SJSA1 (cell line): ENCODE measurements at regions not wholly inside any gene's neighbourhood (a gene's known extent, or its start where the extent isn't known, plus 50 kb on each side); places are given as distances from the start of the nearest gene placed in this dataset.

Experiments
- DNase-seq, 2 experiments: peaks; one replicate each; pipeline ENCODE4 v3.0.0-alpha.2; 2015 to 2020; ENCODE audit warnings: low spot score in 2 of 2, low read depth in 1 of 2
- H3K27ac ChIP-seq: fragments of 250-450 bp; sonication (Bioruptor Pico); 2 replicates; pipeline ENCODE4 v1.5.1; 2020; ENCODE audit warnings: mild to moderate bottlenecking, moderate library complexity
- H3K27me3 ChIP-seq: fragments of 250-450 bp; sonication (Bioruptor Pico); replicated peaks from 2 replicates; pipeline ENCODE4 v1.5.1; 2020; ENCODE audit warnings: mild to moderate bottlenecking, moderate library complexity
- H3K36me3 ChIP-seq: fragments of 250-450 bp; sonication (Bioruptor Pico); 2 replicates; pipeline ENCODE4 v1.5.1; 2020; ENCODE audit warnings: mild to moderate bottlenecking
- H3K4me1 ChIP-seq: fragments of 250-450 bp; sonication (Bioruptor Pico); replicated peaks from 2 replicates; pipeline ENCODE4 v1.6.1; 2021; ENCODE audit warnings: mild to moderate bottlenecking
- H3K4me3 ChIP-seq: fragments of 250-450 bp; sonication (Bioruptor Pico); 2 replicates; pipeline ENCODE4 v1.5.1; 2020; ENCODE audit warnings: mild to moderate bottlenecking
- H3K9me3 ChIP-seq: fragments of 250-450 bp; sonication (Bioruptor Pico); replicated peaks from 2 replicates; pipeline ENCODE4 v1.5.1; 2020; ENCODE audit warnings: mild to moderate bottlenecking

DNA sequence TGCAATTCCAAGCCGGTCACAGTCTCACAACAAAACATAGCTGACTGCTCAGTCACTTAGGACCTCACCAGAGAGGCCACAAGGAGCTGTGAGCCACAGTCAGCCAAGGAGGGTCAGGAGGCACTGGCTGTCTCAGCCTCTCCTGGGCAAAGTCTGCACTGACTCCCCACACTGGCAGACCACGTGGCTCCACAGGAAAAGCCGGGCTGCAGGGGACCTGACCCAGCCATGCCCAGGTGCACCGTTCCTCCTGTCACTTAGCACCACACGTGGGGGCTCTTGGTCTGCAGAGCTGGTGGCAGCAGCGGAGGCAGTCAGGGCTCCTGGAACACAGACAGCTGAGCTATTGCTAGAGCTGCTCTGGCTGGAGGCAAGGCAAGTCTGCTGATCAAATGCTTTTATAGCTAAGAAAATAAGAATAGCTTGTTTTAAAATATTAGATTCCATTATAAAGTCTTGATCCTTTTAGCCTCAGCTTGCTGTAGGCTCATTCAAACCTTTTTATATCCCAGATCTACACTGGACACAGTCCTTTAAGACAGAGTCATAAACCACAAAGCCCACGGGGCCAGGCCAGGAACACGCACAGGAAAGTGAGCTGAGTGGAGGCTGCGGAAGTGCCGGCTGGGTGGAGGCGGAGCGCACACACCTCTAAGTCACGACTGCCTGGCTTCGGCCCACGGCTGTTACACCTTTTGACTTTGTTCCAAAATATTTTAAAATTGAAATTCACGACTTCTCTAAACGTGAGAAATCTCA lies 744.1 kb downstream of the UQCRFS1 start:
- peaks cover 25% of the 10 kb centered on the region for H3K4me1 ChIP-seq
- no peak overlapping the region for H3K4me3 ChIP-seq
- H3K9me3 ChIP-seq: no peaks in the 10 kb centered on the region; the same call in 1 of the 2 replicates
- no peaks in the 10 kb centered on the region for H3K27me3 ChIP-seq
- no peaks in the 10 kb centered on the region for H3K36me3 ChIP-seq
- DNase-seq: peak; percentile 50 to 60
- no peak overlapping the region; the same call in 1 of the 2 replicates for H3K27ac ChIP-seq

DNA sequence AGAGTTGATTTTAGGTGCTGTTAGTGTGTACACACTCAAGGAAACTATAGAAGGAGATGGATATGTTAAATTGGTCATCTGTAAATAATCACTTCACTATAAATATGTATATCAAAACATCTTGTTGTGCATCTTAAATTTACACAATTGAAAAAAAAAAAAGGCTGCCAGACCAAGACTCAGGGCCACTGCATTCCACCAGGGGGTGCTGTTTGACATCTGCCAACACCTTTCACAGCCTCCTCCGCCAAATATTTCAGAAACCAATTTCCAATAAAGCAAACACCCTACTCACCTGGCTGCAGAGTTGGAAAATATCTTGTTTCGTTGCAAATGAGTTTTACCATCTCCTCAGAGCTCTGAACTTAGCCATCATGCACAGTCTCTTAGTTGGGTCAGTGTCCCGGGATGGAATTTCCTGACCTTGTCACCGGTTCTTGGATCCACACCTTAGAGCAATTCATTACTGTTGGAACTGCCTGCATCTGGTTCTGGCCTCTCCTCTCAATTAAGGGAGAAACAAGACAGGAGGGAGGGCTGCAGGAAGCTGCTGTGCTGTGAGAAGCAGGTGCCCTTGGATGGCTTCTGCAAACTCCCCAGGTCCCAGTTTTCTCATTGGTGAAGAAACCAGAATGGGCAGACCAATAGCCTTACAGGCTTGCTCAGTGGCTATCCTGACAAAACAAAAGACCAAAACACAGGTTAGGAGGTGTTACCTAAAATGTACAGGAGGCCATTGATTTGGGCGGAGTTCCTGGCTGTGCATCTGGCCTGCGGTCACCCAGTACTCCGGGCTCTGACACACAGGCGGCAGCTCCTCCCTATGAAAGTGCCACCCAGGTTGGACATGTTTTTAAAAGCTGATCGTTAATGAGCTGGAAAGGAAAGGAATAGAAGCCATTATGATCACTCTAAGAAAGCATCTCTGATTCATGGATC lies 746.6 kb downstream of the UQCRFS1 start:
- H3K27me3 ChIP-seq: no peaks in the 10 kb centered on the region
- H3K4me1 ChIP-seq: peaks cover 25% of the 10 kb centered on the region
- peak in 1 of 2 experiments; percentile 24 for DNase-seq
- no peaks in the 10 kb centered on the region for H3K36me3 ChIP-seq
- no peaks in the 10 kb centered on the region; the same call in 1 of the 2 replicates for H3K9me3 ChIP-seq
- H3K4me3 ChIP-seq: no peak overlapping the region
- no peak overlapping the region for H3K27ac ChIP-seq

DNA sequence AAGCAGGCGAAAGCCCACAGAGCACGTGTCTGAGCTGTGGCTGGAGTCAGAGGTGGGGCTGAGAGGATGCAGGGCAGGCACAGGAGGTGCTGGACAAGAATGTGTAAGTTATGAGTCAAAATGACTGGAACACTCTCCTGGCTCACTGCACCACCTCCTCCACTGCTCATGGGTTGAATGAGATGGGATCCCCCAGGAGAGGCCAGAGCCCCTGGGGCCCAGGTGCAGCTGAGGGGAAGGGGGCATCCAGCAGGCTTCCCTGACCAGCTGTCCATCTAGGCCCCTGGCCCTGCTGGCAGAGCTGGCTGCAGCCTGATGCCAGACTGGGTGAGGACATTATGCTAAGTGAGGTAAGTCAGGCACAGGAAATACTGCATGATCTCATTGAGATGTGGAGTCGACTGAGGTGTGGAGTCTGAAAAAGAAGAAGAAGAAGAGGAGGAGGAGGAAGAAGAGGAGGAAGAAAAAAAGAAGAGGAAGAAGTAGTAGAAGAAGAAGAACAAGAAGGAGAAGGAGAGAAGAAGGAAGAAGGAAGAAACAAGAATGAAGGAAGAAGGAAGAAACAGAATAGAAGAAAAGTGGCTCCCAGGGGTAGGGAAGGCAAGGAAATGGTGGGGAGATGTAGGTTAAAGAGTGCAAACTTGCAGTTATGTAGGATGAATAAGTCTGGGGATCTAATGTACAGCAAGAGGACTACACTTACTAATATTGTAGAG lies 747.4 kb downstream of the UQCRFS1 start:
- no peak overlapping the region for H3K27ac ChIP-seq
- peaks cover 25% of the 10 kb centered on the region for H3K4me1 ChIP-seq
- no peak overlapping the region for H3K4me3 ChIP-seq
- H3K27me3 ChIP-seq: no peaks in the 10 kb centered on the region
- no peaks in the 10 kb centered on the region for H3K36me3 ChIP-seq
- DNase-seq: peak in 1 of 2 experiments; percentile 11
- H3K9me3 ChIP-seq: no peaks in the 10 kb centered on the region; the same call in 1 of the 2 replicates

DNA sequence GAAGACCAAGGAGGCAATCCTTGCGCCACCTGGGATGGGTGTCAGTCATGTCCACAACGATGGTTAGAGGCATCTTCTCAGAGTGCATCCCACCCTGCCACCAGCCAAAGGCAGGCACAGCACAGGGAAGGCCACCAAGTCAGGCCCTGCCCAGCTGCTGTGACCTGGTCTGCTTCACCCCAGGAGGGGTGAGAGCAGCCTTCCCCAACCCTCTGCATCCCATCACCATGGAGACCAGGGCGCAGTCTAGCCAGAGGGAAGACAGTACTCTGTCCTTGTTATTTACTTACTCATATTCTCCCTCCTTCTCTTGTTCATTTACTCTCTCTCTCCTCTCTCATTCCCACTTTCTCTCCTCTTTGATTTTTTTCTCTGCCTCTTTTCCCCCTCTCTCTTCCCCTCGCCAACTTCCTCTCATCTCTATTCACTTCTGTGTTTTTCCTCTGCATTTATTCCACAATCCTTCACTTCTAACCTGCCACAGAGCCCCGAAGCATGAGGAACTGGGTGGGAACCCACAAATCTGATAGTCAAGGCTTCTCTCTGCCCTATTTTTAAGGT lies 749.4 kb downstream of the UQCRFS1 start:
- Histone ChIP-seq H3K9me3 (no peaks in the 10 kb centered on the region; the same call in 1 of the 2 replicates), H3K4me1 (peaks cover 15% of the 10 kb centered on the region), H3K27ac (no peak overlapping the region), H3K36me3 (no peaks in the 10 kb centered on the region), H3K4me3 (no peak overlapping the region), H3K27me3 (no peaks in the 10 kb centered on the region)
- no peak for DNase-seq

DNA sequence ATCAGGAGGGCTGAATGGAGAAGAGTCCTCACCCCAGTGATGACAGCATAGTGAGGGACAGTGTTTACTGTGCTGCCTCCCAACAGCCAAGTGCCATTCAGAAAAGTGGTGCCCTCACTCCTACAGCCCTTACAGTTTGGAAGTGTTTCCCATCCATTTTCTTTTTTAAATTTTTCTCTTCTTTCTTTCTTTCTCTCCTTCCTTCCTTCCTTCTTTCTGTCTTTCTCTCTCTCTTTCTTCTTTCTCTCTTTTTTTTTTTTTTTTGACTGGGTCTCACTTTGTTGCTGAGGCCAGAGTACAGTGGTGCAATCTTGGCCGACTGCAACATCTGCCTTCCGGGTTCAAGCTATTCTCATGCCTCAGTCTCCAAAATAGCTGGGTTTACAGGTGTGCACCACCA lies 755.3 kb downstream of the UQCRFS1 start:
- H3K4me3 ChIP-seq: no peak overlapping the region
- no peak for DNase-seq
- H3K4me1 ChIP-seq: no peaks in the 10 kb centered on the region
- no peak overlapping the region for H3K27ac ChIP-seq
- no peaks in the 10 kb centered on the region for H3K27me3 ChIP-seq
- no peaks in the 10 kb centered on the region for H3K36me3 ChIP-seq
- no peaks in the 10 kb centered on the region for H3K9me3 ChIP-seq

DNA sequence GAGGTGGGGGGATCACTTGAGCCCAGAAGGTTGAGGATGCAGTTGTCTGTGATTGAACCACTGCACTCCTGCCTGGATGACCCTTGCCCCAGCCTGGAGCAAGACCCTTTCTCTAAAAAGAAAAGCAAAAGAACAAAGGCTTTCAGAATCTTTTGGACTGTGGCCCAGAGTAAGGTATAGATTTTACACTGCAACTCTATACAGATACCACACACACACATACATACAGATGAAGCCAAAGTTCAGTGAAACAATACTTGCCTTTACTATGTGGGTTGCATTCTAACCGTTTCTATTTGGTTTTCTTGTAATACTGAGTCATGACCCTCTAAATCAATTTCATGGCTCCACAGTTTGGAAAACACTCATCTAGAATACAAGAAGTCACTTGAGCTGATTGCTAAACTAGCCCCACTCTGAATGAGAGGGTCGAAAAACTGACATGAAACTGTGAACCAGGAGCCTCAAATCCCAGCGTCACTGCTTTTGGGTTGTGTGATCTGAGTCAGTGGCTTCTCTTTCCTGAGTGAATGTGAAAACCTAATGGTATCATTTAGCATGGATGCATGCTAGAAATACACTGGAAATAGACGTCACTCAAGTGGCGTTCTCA lies 756.1 kb downstream of the UQCRFS1 start:
- DNase-seq: no peak
- Histone ChIP-seq H3K36me3 (no peaks in the 10 kb centered on the region), H3K9me3 (no peaks in the 10 kb centered on the region), H3K4me3 (no peak overlapping the region), H3K27ac (no peak overlapping the region), H3K27me3 (no peaks in the 10 kb centered on the region), H3K4me1 (no peaks in the 10 kb centered on the region)

DNA sequence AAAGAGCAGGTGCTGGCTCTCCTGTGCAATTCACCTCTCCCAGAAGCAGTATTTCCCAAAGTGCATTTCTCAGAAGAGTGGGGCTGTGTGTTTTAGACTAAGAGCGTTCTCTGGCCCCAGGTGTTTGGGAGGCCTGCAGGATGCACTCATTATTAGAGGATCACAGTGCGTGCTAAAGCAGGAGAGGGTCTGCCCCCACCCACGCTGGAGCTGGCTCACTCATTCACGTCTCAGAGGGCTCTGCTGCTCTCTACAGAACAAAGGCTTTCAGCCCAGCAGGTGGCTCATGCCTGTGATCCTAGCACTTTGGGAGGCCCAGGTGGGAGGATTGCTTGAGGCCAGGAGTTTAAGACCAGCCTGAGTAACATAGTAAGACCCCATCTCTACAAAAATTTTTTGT lies 756.7 kb downstream of the UQCRFS1 start:
- Histone ChIP-seq H3K4me1 (no peaks in the 10 kb centered on the region), H3K27ac (no peak overlapping the region), H3K9me3 (no peaks in the 10 kb centered on the region), H3K27me3 (no peaks in the 10 kb centered on the region), H3K36me3 (no peaks in the 10 kb centered on the region), H3K4me3 (no peak overlapping the region)
- DNase-seq: no peak

DNA sequence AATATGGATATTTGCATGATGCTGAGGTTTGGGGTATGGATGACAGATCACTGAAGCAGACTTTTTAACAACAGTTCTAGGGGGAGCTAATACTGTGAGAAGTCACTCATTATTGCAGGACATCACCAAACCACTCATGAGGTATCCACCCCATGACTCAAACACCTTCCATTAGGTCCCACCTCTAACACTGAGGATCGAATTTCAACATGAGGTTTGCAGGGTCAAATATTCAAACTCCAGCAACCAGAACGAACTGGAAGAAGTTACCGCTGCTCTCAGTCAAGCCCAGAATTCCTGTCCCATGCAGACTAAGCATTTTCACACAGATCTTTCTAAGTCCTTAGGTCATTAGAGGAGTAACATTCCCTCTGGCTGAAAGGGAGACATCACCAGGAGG lies 758.9 kb downstream of the UQCRFS1 start:
- H3K4me3 ChIP-seq: no peak overlapping the region
- H3K27ac ChIP-seq: no peak overlapping the region
- no peaks in the 10 kb centered on the region for H3K36me3 ChIP-seq
- H3K4me1 ChIP-seq: no peaks in the 10 kb centered on the region
- no peak for DNase-seq
- no peaks in the 10 kb centered on the region for H3K9me3 ChIP-seq
- H3K27me3 ChIP-seq: no peaks in the 10 kb centered on the region

DNA sequence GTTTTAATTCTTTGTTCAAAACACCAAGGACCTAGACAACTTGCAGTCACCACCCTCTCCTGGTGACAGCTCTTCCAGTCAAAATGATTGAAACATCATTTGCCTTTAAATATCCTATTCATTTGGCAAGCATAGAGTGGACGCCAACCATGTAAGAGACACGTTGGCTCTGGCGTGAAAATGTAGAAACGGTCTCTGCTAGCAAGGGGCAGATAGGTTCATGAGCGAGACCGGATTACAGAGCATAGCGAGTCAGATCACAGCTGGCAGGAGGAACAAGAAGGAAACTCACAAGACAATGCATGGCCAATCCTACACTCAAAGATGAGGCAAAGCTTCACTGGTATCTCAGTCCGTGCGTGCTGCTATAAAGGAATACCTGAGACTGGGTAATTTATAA lies 759.5 kb downstream of the UQCRFS1 start:
- no peak overlapping the region for H3K4me3 ChIP-seq
- no peaks in the 10 kb centered on the region for H3K4me1 ChIP-seq
- H3K27ac ChIP-seq: no peak overlapping the region
- H3K36me3 ChIP-seq: no peaks in the 10 kb centered on the region
- no peak for DNase-seq
- no peaks in the 10 kb centered on the region for H3K27me3 ChIP-seq
- no peaks in the 10 kb centered on the region for H3K9me3 ChIP-seq

DNA sequence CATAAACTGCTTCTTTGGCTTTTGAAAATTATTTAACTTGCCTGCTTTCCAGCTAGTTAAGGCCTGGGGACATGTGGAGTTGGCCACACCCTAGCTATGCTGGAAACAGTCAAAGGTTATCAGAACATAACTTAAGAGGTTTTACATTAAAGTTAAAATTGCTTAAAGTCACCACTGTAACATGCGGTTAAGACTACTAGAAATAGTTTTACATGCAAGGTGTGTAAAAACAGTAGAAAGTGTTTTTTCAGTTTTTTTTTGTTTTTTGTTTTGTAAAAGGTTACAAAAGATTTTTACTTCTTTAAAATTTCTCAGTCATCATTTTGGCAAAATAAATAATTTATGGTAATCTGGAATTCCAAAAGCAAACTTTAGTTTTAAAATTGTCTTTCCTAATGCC lies 763.1 kb downstream of the UQCRFS1 start:
- DNase-seq: no peak
- Histone ChIP-seq H3K4me1 (no peaks in the 10 kb centered on the region), H3K9me3 (no peaks in the 10 kb centered on the region), H3K27me3 (no peaks in the 10 kb centered on the region), H3K36me3 (no peaks in the 10 kb centered on the region), H3K4me3 (no peak overlapping the region), H3K27ac (no peak overlapping the region)

DNA sequence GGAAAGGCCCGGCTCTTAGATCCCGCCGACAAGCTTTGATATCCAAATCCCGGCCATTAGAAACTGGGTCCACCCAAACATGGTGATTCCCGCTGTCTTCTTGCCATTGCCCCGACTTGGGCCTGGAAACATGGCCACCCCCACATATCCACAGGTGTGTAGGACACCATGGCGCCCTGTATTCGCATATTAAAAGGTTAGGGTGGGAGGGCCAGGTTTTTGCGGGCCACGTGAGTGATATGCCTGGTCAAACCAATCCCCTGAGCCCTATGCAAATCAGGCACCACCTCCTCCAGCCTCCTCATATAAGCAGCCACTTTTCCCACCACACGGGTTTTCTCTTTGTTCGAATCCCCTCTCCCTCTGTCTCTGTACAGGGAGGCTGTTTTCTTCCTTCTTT lies 766.4 kb downstream of the UQCRFS1 start:
- H3K4me3 ChIP-seq: no peak overlapping the region
- H3K27me3 ChIP-seq: no peaks in the 10 kb centered on the region
- no peak overlapping the region for H3K27ac ChIP-seq
- DNase-seq: no peak
- no peaks in the 10 kb centered on the region for H3K9me3 ChIP-seq
- no peaks in the 10 kb centered on the region for H3K4me1 ChIP-seq
- H3K36me3 ChIP-seq: no peaks in the 10 kb centered on the region

DNA sequence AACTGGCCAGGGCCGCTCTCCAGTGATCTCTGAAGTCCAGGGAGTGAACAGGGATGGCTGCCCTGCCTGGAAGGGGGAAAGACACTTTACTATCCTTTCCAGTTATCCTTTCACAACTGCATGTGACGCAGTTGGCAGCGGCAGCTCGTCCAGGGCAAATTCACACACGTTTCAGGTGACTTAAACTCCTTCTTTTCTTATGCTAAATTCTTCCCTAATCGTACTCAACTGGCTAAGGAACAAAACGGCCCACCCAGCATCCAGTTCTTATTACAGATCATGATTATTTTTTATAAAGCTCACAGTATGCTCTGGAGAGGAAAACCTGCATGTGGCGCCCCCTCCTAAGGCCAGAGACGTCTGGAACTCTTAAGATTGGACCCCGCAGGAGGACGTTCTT lies 767.1 kb downstream of the UQCRFS1 start:
- Histone ChIP-seq H3K36me3 (no peaks in the 10 kb centered on the region), H3K27ac (no peak overlapping the region), H3K4me1 (no peaks in the 10 kb centered on the region), H3K4me3 (no peak overlapping the region), H3K27me3 (no peaks in the 10 kb centered on the region), H3K9me3 (no peaks in the 10 kb centered on the region)
- no peak for DNase-seq

DNA sequence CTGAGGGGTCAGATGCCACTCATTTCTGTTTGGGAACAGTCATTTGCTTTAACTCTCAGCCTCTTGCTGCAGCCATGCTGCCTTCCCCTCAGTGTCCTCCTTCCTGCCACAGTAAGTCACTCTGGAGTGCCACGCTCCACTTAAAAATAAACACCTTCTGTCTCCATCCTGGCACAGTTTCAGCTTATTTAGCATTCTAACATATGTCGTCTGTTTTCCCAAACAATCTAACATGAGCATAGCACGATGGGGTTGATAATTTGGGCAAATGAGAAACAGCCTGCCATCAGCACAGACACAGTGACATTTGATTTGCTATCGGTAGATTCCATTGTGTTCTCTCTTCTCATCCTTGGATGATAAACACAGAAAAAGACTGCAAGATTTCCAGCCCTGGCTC lies 768.6 kb downstream of the UQCRFS1 start:
- Histone ChIP-seq H3K9me3 (no peaks in the 10 kb centered on the region), H3K27ac (no peak overlapping the region), H3K4me3 (no peak overlapping the region), H3K36me3 (no peaks in the 10 kb centered on the region), H3K27me3 (no peaks in the 10 kb centered on the region), H3K4me1 (no peaks in the 10 kb centered on the region)
- DNase-seq: no peak
